ENCODE measurements at regions not wholly inside any gene's neighbourhood (a gene's known extent, or its start where the extent isn't known, plus 50 kb on each side); places are given as distances from the start of the nearest gene placed in this dataset.

DNA sequence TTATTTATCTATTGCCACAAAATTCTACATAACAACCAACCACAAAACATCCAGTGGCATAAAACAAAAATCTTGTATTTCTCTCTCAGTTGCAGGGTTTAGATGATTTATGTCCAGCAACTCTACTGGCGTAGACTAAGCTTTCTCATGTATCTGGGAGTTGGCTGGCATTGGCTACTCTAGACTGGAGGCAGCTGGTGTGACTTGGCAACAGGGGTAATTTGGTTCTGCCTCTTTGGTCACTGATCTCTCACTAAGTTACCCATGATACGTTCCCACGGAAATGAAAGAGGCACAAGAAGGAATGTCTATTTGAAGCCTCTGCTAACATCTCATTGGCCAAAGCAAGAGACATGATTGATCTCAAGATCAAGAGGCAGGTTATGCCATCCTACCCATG lies 144.0 kb downstream of the HS3ST3B1 start:
- Histone ChIP-seq H3K18ac (ENCODE audit: low read length) (no peak overlapping the region), H3K14ac (ENCODE audit: low read length) (no peak overlapping the region), H3K4me1 (ENCODE audit: control insufficient read depth in 1 of 2, insufficient read depth in 2 of 2, low read length in 2 of 2) (no peaks in the 10 kb centered on the region), H3K9me3 (ENCODE audit: insufficient read depth, low read depth, low read length) (no peaks in the 10 kb centered on the region), H3K36me3 (ENCODE audit: control insufficient read depth in 1 of 2, insufficient read depth in 2 of 2, low read length in 2 of 2) (no peaks in the 10 kb centered on the region), H3K4ac (ENCODE audit: low read depth, low read length) (no peak overlapping the region), H4K12ac (ENCODE audit: low read depth, low read length) (no peak overlapping the region), H4K91ac (ENCODE audit: low read depth, low read length) (no peak overlapping the region), H3K27me3 (ENCODE audit: insufficient read depth, low read length) (no peaks in the 10 kb centered on the region), H3K4me2 (ENCODE audit: low read length) (no peak overlapping the region), H3K79me1 (ENCODE audit: low read length) (no peaks in the 10 kb centered on the region), H3K4me3 (ENCODE audit: low read depth, low read length) (no peak overlapping the region), H3K23ac (ENCODE audit: low read length) (no peak overlapping the region), H4K8ac (ENCODE audit: low read depth, low read length) (no peak overlapping the region), H2BK120ac (ENCODE audit: insufficient read depth, low read length, poor library complexity) (no peak overlapping the region), H2BK12ac (ENCODE audit: low read length) (no peak overlapping the region), H3K79me2 (ENCODE audit: control insufficient read depth, insufficient read depth, low read length, poor library complexity) (no peaks in the 10 kb centered on the region), H2AK5ac (ENCODE audit: low read length) (no peak overlapping the region), H3K9ac (ENCODE audit: low read length) (no peak overlapping the region), H2AFZ (ENCODE audit: insufficient read depth, low read length, poor library complexity) (no peak overlapping the region), H3K27ac (ENCODE audit: low read depth, low read length) (no peak overlapping the region), H2BK5ac (ENCODE audit: low read depth, low read length, poor library complexity) (no peak overlapping the region)
- DNase-seq = no peak
- no CpG with 5 or more reads among the region's 3 CpGs for WGBS (ENCODE audit: extremely low coverage, insufficient coverage, insufficient read length)

DNA sequence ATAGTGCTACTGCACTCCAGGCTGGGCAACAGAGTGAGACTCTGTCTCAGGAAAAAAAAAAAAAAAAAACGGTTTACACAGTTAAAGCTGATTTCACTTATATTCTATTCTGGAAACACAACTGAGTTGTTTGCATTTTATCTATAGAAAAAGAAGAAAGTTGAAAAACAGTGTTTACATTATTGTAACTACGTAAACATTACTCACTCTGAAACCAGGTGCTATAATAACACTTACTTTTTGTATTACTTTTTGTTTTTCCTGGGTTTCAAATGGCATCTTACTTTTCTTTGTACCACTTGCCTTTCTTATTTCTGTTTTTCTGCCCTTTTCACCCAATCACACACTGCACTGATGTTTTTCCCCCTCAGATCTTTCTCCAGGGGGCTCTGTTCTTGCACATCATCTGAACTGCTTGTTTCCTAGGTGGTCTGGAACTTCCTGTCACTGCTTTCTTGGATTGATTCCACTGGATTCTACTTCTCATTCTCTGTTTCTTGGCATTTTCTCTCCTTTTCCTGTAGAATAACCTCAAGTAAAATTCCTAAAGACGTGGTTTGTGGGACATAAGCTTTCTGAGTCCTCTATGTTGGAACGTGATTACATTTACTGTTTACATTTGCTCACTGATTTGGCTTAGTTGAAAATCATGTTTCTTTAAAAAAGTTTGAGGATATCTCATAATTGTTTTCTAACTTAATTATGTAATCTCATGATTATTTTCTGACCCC lies 142.1 kb downstream of the HS3ST3B1 start:
- H3K4ac ChIP-seq (ENCODE audit: low read depth, low read length) = no peak overlapping the region
- H2AK5ac ChIP-seq (ENCODE audit: low read length) = no peak overlapping the region
- H3K14ac ChIP-seq (ENCODE audit: low read length) = no peak overlapping the region
- H2AFZ ChIP-seq (ENCODE audit: insufficient read depth, low read length, poor library complexity) = no peak overlapping the region
- H4K8ac ChIP-seq (ENCODE audit: low read depth, low read length) = no peak overlapping the region
- no peaks in the 10 kb centered on the region for H3K9me3 ChIP-seq (ENCODE audit: insufficient read depth, low read depth, low read length)
- no peak overlapping the region for H3K18ac ChIP-seq (ENCODE audit: low read length)
- H3K27me3 ChIP-seq (ENCODE audit: insufficient read depth, low read length) = no peaks in the 10 kb centered on the region
- H3K4me2 ChIP-seq (ENCODE audit: low read length) = no peak overlapping the region
- no peaks in the 10 kb centered on the region for H3K36me3 ChIP-seq (ENCODE audit: control insufficient read depth in 1 of 2, insufficient read depth in 2 of 2, low read length in 2 of 2)
- H2BK5ac ChIP-seq (ENCODE audit: low read depth, low read length, poor library complexity) = no peak overlapping the region
- H3K79me1 ChIP-seq (ENCODE audit: low read length) = no peaks in the 10 kb centered on the region
- no peaks in the 10 kb centered on the region for H3K79me2 ChIP-seq (ENCODE audit: control insufficient read depth, insufficient read depth, low read length, poor library complexity)
- H3K27ac ChIP-seq (ENCODE audit: low read depth, low read length) = no peak overlapping the region
- H2BK12ac ChIP-seq (ENCODE audit: low read length) = no peak overlapping the region
- WGBS (ENCODE audit: extremely low coverage, insufficient coverage, insufficient read length) = no CpG with 5 or more reads among the region's 4 CpGs
- H4K91ac ChIP-seq (ENCODE audit: low read depth, low read length) = no peak overlapping the region
- H3K4me1 ChIP-seq (ENCODE audit: control insufficient read depth in 1 of 2, insufficient read depth in 2 of 2, low read length in 2 of 2) = no peaks in the 10 kb centered on the region
- no peak overlapping the region for H2BK120ac ChIP-seq (ENCODE audit: insufficient read depth, low read length, poor library complexity)
- DNase-seq = no peak
- H3K9ac ChIP-seq (ENCODE audit: low read length) = no peak overlapping the region
- no peak overlapping the region for H3K4me3 ChIP-seq (ENCODE audit: low read depth, low read length)
- H4K12ac ChIP-seq (ENCODE audit: low read depth, low read length) = no peak overlapping the region
- no peak overlapping the region for H3K23ac ChIP-seq (ENCODE audit: low read length)

DNA sequence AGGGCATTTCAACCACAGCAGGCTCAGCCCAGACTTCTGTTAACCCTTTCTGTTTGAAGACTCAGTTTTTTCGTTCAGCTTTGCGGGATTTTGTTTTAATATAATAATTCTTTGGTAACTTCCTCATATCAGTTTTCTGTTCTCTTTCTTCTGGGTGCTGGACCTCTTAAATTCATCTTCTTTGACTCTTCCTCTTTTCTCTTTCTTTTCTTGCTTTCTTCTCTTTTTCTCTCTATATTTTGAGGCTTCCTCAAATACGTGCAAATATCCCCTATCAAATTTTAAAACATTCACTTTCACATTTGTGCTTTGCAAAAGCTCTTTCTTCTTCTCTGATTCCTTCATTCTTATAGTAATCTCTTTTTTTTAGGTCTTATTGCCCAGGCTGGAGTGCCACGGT lies 136.3 kb downstream of the HS3ST3B1 start:
- no peak overlapping the region for H3K14ac ChIP-seq (ENCODE audit: low read length)
- 100% methylated on average over 1 of the region's 4 CpGs for WGBS (ENCODE audit: extremely low coverage, insufficient coverage, insufficient read length)
- H2BK120ac ChIP-seq (ENCODE audit: insufficient read depth, low read length, poor library complexity) = no peak overlapping the region

DNA sequence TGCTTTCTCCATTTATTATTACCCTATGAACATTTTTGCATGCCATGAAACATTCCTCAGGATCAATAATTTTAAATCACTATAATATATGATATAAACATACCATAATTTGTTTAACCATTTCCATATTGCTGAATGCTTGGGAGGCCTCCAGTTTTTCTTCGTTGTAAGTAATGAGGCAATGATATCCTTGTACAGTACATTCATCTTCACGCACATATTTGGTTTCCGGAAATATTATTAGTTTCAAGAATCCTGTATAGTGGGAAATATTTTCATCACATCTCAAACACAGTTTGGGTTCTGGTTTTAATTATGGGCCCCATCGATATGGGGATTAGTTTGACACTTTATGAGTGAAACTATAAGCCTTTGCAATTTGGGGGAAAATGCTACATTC lies 135.4 kb downstream of the HS3ST3B1 start:
- Histone ChIP-seq H3K79me2 (ENCODE audit: control insufficient read depth, insufficient read depth, low read length, poor library complexity) (no peaks in the 10 kb centered on the region), H4K91ac (ENCODE audit: low read depth, low read length) (no peak overlapping the region)

More for the DNA sequence above, 136.3 kb downstream of the HS3ST3B1 start:
- Histone ChIP-seq H4K91ac (ENCODE audit: low read depth, low read length) (no peak overlapping the region), H3K79me1 (ENCODE audit: low read length) (no peaks in the 10 kb centered on the region), H2AK5ac (ENCODE audit: low read length) (no peak overlapping the region), H3K4me2 (ENCODE audit: low read length) (no peak overlapping the region), H4K8ac (ENCODE audit: low read depth, low read length) (no peak overlapping the region), H3K9ac (ENCODE audit: low read length) (no peak overlapping the region), H2AFZ (ENCODE audit: insufficient read depth, low read length, poor library complexity) (no peak overlapping the region), H3K4ac (ENCODE audit: low read depth, low read length) (no peak overlapping the region), H3K27ac (ENCODE audit: low read depth, low read length) (no peak overlapping the region), H3K23ac (ENCODE audit: low read length) (no peak overlapping the region), H3K4me1 (ENCODE audit: control insufficient read depth in 1 of 2, insufficient read depth in 2 of 2, low read length in 2 of 2) (no peaks in the 10 kb centered on the region), H3K27me3 (ENCODE audit: insufficient read depth, low read length) (no peaks in the 10 kb centered on the region), H3K79me2 (ENCODE audit: control insufficient read depth, insufficient read depth, low read length, poor library complexity) (no peaks in the 10 kb centered on the region), H2BK5ac (ENCODE audit: low read depth, low read length, poor library complexity) (no peak overlapping the region), H4K12ac (ENCODE audit: low read depth, low read length) (no peak overlapping the region), H3K9me3 (ENCODE audit: insufficient read depth, low read depth, low read length) (no peaks in the 10 kb centered on the region), H3K36me3 (ENCODE audit: control insufficient read depth in 1 of 2, insufficient read depth in 2 of 2, low read length in 2 of 2) (no peaks in the 10 kb centered on the region), H3K18ac (ENCODE audit: low read length) (no peak overlapping the region), H2BK12ac (ENCODE audit: low read length) (no peak overlapping the region), H3K4me3 (ENCODE audit: low read depth, low read length) (no peak overlapping the region)
- no peak for DNase-seq

More for the DNA sequence above, 135.4 kb downstream of the HS3ST3B1 start:
- no CpG with 5 or more reads among the region's 4 CpGs for WGBS (ENCODE audit: extremely low coverage, insufficient coverage, insufficient read length)
- no peak overlapping the region for H3K18ac ChIP-seq (ENCODE audit: low read length)
- H3K9ac ChIP-seq (ENCODE audit: low read length) = no peak overlapping the region
- no peak overlapping the region for H3K4ac ChIP-seq (ENCODE audit: low read depth, low read length)
- H3K27me3 ChIP-seq (ENCODE audit: insufficient read depth, low read length) = no peaks in the 10 kb centered on the region
- H3K27ac ChIP-seq (ENCODE audit: low read depth, low read length) = no peak overlapping the region
- H2BK120ac ChIP-seq (ENCODE audit: insufficient read depth, low read length, poor library complexity) = no peak overlapping the region
- H4K12ac ChIP-seq (ENCODE audit: low read depth, low read length) = no peak overlapping the region
- no peak overlapping the region for H4K8ac ChIP-seq (ENCODE audit: low read depth, low read length)
- H2BK5ac ChIP-seq (ENCODE audit: low read depth, low read length, poor library complexity) = no peak overlapping the region
- H3K9me3 ChIP-seq (ENCODE audit: insufficient read depth, low read depth, low read length) = no peaks in the 10 kb centered on the region
- DNase-seq = no peak
- H2BK12ac ChIP-seq (ENCODE audit: low read length) = no peak overlapping the region
- H3K4me1 ChIP-seq (ENCODE audit: control insufficient read depth in 1 of 2, insufficient read depth in 2 of 2, low read length in 2 of 2) = no peaks in the 10 kb centered on the region
- no peak overlapping the region for H3K14ac ChIP-seq (ENCODE audit: low read length)
- no peak overlapping the region for H3K4me2 ChIP-seq (ENCODE audit: low read length)
- H3K79me1 ChIP-seq (ENCODE audit: low read length) = no peaks in the 10 kb centered on the region
- H3K23ac ChIP-seq (ENCODE audit: low read length) = no peak overlapping the region
- no peaks in the 10 kb centered on the region for H3K36me3 ChIP-seq (ENCODE audit: control insufficient read depth in 1 of 2, insufficient read depth in 2 of 2, low read length in 2 of 2)
- no peak overlapping the region for H3K4me3 ChIP-seq (ENCODE audit: low read depth, low read length)
- H2AK5ac ChIP-seq (ENCODE audit: low read length) = no peak overlapping the region
- no peak overlapping the region for H2AFZ ChIP-seq (ENCODE audit: insufficient read depth, low read length, poor library complexity)
